Activated CD4-positive, alpha-beta T cell treated with anti-CD3 and anti-CD28 coated beads, Interleukin-2, amount 50 U/mL, for 4 hours (primary cell): ENCODE measurements at regions not wholly inside any gene's neighbourhood (a gene's known extent, or its start where the extent isn't known, plus 50 kb on each side); places are given as distances from the start of the nearest gene placed in this dataset.

Experiments
- DNase-seq, 2 experiments: peaks; one replicate each; pipeline ENCODE4 v3.0.0-alpha.2; 2020

- DNase-seq, result no peak
Measured at GRCh38 chr11:15705891-15706290, 591.2 kb downstream of the INSC start.

DNA sequence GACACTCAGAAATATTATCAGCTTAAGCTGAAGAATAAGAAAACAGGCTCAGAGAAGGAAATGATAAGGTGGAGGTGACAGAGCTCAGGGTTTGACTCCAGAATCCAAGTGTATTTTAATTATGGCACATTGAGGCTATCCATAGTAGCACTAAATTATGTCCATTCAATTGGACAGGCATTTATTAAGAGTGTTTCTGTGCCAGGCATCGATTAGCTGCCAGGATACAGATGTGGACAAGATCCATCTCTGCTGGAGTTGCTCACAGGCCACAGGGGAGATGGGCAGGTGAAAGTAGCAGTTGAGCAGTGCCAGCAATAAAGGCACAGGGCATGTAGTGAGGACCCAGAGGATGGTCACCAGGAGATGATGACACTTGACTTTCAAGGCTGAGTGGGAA, 592.5 kb downstream of the INSC start:
- DNase-seq, result no peak

DNA sequence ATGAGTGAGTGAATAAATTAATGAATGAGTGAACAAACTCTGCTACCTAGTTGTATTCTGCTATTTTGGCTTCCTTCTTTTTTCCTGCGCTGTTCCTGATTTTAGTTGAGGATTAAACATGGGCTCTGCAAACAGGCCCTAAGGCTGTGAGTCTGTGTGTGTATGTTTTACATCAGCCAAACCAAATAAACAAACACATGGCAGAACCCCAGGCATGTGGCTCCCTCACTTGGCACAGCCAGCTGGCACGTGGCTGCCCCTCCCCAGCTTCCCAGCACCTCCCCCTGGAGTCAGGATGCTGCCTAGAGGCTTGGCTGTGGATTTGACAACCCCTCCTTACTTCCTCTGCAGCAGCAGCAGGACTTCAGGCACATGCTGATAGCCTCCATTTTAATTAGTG, 593.2 kb downstream of the INSC start:
- no peak for DNase-seq

DNA sequence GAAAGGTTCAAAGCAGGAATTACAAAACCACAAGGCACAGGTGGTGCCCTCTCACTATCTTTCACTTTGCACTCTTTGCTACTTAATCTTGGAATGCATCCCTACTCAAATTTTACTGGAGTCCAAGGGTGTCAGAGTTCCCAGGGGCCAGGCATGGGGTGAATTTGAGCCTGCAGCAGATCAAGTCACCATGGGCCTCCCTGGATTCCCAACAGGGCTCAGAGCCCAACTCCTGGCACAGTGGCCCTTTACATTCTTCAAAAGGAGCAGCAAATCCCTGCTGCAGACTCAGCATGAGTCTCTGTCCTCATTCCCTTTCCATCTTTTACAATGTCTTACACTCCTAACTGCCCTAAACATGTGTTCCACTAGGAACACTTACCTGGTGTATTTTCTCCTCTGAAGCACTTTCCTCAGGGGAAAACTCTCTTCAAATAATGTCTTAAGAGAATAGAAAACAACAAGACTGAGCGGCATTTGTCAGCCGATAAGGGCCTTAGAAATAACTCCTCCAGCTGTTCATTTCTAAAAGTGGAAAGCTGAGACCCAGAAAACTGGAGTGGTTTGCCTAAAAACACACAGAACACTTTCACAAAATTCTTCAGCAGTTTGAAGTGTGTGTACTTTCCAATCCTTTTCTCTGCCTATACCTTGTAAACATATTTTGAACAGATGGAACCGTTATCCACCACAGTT, 596.0 kb downstream of the INSC start:
- no peak for DNase-seq

GRCh38 chr11:15711311-15711710, 596.6 kb downstream of the INSC start:
- no peak for DNase-seq

DNA sequence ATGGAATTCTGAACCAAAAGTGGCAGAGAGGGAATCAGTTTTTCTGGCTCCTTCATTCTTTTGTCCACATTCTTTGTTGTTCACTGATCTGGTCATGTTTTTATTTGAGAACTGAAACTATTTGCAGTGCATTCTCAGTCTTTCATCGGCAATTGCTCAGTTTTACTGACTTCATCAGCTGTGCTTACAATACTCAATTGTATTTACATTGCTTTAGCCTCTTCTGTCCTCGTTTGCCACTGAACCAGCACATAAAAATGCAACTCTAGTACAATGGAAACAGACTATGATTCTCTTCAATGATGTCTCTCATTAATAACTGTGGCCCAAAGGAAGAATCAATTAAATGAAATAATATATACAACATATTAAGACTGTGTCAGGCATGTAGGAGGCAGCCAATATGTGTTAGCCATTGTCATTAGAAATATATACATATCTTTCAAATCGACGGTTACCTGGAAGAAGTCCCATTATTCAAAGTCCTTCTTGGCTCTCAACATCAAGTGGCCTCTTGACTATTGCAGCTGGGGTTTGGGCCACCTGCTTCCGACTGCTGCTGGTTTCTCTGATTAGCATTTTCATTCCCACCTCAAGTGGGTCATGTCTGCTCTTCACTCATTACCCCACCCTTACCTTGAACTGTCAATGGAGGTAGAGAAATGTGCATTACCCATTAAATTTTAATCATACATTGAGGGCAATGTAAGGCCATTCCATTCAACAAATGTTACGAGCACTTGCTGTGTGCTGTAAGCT, 600.1 kb downstream of the INSC start:
- DNase-seq, result no peak

GRCh38 chr11:15716550-15716949, 601.8 kb downstream of the INSC start:
- no peak for DNase-seq

GRCh38 chr11:15720460-15720859, 605.7 kb downstream of the INSC start:
- DNase-seq, result no peak

DNA sequence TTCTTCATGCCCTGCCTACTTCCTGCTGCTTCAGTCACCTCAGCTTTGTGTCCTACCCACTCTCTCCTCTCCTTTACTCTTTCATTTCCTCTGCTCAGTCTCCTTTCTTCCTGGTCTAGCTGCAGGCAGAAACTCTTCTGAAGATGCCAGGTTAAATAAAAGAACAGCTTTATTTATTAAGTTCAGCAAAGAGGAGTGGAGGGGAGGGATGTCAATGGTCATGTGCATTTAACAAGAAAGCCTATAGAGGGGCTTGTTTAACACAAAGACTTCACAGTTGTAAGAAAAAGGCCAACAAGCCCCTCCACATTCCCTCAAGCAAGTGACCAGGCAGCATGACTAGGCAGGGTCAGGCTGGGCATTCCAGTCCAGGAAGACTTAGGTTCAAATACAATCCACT, 609.2 kb downstream of the INSC start:
- DNase-seq, result no peak

DNA sequence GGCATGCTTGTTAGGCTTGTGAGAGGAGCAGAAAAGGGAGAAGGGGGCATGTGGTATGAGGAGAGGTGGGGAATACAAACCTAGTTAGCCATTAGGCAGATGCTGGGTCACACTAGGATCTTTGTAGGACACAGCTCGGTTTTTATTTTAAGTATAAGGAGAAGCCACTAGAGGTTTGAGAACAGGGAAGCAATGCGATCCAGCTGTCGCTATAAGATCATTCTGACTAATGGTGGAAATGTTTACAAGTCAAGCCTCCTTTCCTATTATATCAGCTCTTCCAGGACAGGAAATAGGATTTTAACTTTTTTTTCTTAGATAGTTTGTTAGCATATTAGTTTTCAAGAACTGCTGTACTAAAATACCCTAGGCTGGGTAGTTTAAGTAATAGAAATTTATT, 609.9 kb downstream of the INSC start:
- no peak for DNase-seq

DNA sequence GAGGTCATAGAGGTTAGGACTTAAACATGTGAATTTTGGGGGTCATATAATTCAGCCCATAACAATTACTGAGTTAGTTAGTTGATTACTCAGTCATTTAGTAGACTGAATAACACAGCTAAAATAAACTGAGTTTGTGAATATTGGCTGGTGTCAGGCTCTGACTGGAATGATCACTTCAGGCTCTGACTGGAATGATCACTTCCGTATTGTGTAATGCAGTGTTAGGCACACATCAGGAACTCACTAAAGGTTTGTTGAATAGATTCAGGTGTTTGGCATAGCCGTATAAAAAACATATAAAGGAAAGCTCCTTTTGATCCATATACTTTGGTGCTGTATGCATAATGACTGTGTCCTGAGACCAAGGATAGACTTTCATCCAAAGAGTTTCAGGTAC, 610.5 kb downstream of the INSC start:
- DNase-seq, result no peak

- no peak for DNase-seq
Measured at GRCh38 chr11:15726221-15726746, 611.6 kb downstream of the INSC start.

- no peak for DNase-seq
Measured at GRCh38 chr11:15726893-15727519, 612.3 kb downstream of the INSC start.

DNA sequence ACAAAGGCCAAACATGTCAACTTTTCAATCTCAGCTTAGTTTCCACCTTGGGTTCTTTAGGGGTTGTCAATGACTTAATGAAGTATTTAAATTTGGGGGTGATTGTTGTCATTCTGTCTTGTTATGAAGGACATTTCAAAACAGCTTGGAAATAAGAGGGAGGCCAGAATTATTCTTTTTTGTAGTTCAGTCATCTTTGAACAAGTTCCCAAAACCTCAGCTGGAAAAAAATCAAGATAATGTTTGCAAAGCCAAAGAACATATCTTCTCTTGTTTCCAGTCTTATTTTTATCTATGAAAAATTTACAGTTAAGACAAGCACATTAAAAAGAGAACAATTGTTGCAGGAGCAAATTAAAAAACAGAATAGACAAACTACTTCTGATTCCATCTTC, 612.8 kb downstream of the INSC start:
- DNase-seq, result no peak

DNA sequence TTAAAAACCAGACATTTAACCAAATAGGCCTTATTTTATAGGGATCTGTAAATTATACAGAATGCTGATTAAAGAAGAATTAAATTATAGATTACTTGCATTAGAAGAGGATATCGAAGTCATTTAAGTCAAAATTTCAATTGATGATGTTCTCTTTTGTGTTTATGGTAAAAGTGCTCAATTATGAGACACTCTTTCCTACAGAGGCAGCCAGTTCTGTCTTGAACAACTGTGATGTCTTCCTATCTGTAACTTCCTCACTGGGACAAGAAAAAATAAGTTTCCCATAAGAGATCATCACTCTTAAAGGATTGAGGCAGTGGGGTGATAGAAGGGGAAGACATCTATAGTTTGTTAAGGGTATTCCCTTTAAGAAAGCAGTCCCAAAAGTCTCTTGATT, 613.5 kb downstream of the INSC start:
- no peak for DNase-seq

GRCh38 chr11:15730263-15730994, 615.7 kb downstream of the INSC start:
- no peak for DNase-seq

- no peak for DNase-seq
Measured at GRCh38 chr11:15730995-15731385, 616.3 kb downstream of the INSC start.

DNA sequence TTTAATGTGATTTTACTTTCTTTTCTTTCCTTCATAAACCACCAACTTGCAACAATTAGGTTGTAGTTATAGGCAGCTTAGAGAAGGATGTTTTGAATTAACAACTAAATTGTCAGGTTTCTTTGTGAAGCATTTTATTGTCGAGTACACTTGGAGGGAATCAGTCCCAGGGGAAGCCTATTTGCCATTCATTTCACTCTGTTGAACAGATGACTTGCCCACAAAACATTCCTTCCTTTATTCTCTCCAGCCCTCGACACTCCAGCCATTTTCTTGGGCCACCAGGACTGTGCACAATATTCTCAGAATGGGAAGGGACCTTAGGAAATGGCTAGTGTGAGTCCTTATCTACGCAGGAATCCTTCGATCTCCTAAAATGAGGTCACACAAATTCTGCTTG, 620.6 kb downstream of the SOX6 start:
- DNase-seq, result no peak

DNA sequence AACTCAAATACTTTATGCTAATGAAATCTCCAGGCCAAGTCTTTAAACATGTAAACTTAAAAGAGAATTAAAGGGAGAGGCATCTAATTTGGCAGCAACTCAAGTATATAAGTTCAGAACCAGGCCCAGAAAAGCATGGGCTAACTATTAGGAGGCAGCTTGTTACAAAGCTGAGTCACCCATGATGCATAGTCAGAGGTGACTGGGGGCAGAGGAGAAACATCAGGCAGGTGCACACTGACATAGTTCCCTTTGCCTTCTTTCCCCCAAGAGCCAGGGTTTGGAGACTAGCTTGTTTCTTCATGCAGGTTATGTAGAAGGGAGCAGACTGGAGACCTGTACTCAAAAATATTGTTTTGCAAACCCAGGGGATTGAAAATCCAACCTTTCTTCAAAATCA, 619.0 kb downstream of the SOX6 start:
- DNase-seq, result no peak

DNA sequence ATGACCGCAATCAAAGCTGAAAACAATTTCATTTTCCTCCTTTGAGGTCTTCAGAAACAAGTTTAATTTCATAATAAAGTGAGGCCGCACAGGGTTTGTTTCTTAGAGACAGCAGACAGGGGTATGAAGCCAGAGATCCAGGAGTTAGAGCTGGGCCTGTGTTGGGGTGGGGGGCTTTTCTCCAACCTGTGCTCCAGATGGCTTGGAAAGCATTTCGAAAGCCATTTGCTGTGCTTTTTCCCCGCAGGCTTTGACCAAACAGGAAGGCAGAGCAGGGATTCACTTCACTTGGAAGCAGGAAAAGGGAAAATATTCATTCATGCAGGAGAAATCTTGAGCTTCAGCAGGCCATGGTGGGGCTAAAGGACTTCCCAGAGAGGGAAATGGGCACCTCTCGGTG, 617.4 kb downstream of the SOX6 start:
- DNase-seq, result no peak

GRCh38 chr11:15742626-15743519, 613.5 kb downstream of the SOX6 start:
- no peak for DNase-seq

DNA sequence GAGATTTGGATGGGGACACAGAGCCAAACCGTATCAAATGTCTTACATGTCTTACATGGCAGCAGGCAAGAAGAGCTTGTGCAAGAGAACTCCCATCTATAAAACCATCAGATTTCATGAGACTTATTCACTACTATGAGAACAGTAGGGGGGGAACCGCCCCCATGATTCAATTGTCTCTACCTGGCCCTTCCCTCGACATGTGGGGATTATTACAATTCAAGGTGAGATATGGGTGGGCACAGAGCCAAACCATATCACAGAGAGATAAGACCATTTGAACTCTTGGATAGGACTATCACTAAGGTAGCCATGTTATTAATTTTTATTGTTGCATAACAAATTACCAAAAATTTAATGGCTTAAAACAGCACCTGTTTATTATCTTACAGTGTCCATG, 611.7 kb downstream of the SOX6 start:
- DNase-seq, result no peak
